ENCODE measurements at regions not wholly inside any gene's neighbourhood (a gene's known extent, or its start where the extent isn't known, plus 50 kb on each side); places are given as distances from the start of the nearest gene placed in this dataset.

DNA sequence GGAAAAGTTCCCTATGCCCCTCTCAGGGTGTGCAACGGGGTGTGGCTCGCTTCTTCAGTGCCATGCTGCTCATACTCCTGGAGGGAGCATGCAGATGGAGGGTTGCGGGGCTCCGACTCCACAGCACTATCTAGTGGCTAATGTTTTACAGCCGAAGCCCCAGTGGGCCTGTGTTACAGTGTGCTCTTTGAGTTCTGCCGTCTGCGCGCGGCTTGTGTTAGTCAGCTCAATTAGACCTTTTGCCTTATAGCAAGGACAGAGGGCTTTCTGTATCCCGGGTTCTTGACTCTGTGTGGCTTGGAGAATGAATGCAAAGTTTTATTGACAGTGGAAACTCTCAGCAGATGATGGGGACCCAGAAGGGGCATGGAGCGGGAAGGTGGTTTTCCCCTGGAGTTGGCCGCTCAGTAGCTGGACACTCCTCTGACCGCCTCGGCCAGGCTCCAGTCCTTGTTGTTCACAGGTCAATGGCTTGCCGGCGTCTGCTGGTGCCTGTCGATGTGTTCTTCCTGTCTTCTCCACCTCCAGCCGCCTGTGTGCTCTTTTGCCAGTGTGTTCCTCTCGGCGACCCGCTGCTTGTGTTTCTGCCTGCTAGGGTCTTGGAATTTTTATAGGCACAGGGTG lies 383.4 kb downstream of the LMO7 start:
- TF ChIP-seq, protein P1, sequence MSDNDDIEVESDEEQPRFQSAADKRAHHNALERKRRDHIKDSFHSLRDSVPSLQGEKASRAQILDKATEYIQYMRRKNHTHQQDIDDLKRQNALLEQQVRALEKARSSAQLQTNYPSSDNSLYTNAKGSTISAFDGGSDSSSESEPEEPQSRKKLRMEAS (IDR thresholded peaks at IDR 0.05; ENCODE audit: low read depth, low read length): no peak
- TF ChIP-seq, protein P2, sequence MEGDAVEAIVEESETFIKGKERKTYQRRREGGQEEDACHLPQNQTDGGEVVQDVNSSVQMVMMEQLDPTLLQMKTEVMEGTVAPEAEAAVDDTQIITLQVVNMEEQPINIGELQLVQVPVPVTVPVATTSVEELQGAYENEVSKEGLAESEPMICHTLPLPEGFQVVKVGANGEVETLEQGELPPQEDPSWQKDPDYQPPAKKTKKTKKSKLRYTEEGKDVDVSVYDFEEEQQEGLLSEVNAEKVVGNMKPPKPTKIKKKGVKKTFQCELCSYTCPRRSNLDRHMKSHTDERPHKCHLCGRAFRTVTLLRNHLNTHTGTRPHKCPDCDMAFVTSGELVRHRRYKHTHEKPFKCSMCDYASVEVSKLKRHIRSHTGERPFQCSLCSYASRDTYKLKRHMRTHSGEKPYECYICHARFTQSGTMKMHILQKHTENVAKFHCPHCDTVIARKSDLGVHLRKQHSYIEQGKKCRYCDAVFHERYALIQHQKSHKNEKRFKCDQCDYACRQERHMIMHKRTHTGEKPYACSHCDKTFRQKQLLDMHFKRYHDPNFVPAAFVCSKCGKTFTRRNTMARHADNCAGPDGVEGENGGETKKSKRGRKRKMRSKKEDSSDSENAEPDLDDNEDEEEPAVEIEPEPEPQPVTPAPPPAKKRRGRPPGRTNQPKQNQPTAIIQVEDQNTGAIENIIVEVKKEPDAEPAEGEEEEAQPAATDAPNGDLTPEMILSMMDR (IDR thresholded peaks at IDR 0.05; ENCODE audit: low read depth, low read length): peak; percentile 24
- H3K4me3 ChIP-seq (ENCODE audit: low read depth, low read length): no peak overlapping the region
- DNase-seq (ENCODE audit: low read depth): peak; percentile 31

DNA sequence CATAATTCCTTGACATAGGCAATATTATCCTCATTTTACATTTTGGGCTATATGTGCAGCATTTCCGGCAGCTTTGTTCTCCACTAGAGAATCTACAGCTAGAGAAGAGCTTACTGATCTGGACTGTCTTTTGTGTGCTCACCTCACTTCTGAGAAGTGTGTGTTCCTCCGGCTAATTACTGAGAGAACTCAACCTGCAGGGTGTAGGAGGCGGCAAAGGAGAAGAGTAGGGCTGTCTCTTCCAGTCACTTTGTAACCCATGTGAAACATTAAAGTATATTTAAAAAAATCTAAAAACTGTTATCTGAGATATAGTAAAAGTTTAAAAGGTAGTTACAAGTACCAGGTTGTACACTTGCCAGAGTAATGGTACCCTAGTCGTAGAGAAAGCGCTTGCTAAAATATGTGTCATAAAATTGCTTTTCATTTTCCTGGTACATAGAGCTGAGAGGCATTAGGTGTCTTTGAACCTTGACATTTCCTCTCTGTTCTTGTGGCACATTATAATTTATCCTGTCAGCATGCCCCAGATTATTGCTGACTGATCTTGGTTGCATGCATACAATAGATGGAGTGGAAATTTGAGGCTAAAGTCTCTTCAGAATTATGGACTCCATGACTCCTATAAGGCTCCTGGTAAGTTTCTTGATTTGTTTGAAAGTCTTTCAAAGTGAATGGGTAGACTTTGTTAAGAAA lies 381.9 kb downstream of the LMO7 start:
- no peak overlapping the region for H3K4me3 ChIP-seq (ENCODE audit: low read depth, low read length)
- TF ChIP-seq, protein P2 (IDR thresholded peaks at IDR 0.05; ENCODE audit: low read depth, low read length): no peak
- TF ChIP-seq, protein P1 (IDR thresholded peaks at IDR 0.05; ENCODE audit: low read depth, low read length): no peak
- TF ChIP-seq MYC (IDR thresholded peaks at IDR 0.05; ENCODE audit: low read depth, low read length) (no peak), POLR2A (IDR thresholded peaks at IDR 0.05; ENCODE audit: extremely low read depth, insufficient read length) (no peak)
- DNase-seq (ENCODE audit: low read depth): no peak

GRCh38 chr13:76016799-76017400 lies 380.8 kb downstream of the LMO7 start:
- peak; percentile 41 for DNase-seq (ENCODE audit: low read depth)
- H3K4me3 ChIP-seq (ENCODE audit: low read depth, low read length): no peak overlapping the region
- no peak for TF ChIP-seq POLR2A (IDR thresholded peaks at IDR 0.05; ENCODE audit: extremely low read depth, insufficient read length)
- TF ChIP-seq, protein P2 (IDR thresholded peaks at IDR 0.05; ENCODE audit: low read depth, low read length): peak; percentile 59

DNA sequence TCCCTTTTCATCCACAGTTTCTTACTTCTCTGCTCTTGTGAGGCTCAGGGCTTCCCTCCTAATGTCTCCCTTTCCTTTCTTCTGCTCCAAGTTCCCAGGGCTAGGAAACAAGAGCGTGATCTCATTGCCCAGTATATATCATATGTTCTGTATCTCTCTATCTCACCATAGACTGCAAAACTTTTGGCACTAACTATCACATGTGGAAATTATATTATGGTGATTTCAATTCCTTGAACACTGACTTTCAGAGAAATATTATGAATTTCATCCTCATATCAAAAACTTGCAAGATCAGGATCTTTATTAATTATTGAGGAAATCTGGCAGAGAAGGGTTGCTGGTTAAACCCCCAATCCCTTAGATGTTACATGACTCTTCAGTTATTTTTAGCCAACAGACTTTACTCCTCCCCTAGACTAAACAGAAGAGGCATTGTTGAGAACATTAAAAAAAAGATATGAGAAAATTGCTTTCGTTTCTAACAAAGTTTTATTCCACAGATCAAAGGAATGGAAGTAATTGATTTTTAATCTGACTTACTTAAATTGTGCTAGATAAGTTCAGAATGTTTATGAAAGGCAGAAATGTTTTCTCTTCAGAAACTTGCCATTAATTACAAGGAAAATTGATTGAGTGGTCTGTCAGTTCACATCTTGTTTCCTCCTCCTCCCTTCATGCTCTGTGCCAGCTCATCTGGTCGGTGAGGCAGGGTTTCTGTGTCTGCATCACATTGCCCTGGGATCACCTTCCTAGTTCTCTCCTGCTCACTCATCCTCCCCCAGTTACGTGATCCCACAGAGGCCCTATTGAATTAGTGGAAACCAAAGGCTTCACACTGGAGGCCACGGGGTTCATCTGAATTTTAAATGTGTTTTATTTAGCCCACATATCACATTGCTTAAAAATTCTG lies 378.5 kb downstream of the LMO7 start:
- DNase-seq (ENCODE audit: low read depth): no peak
- TF ChIP-seq MYC (IDR thresholded peaks at IDR 0.05; ENCODE audit: low read depth, low read length): no peak
- TF ChIP-seq POLR2A (IDR thresholded peaks at IDR 0.05; ENCODE audit: extremely low read depth, insufficient read length): no peak
- TF ChIP-seq, protein P1 (IDR thresholded peaks at IDR 0.05; ENCODE audit: low read depth, low read length): no peak
- TF ChIP-seq, protein P2 (IDR thresholded peaks at IDR 0.05; ENCODE audit: low read depth, low read length): no peak

GRCh38 chr13:76012091-76012721 lies 376.1 kb downstream of the LMO7 start:
- no peak for DNase-seq (ENCODE audit: low read depth)
- no peak overlapping the region for H3K4me3 ChIP-seq (ENCODE audit: low read depth, low read length)
- TF ChIP-seq, protein P2 (IDR thresholded peaks at IDR 0.05; ENCODE audit: low read depth, low read length): no peak
- TF ChIP-seq MYC (IDR thresholded peaks at IDR 0.05; ENCODE audit: low read depth, low read length) (no peak), POLR2A (IDR thresholded peaks at IDR 0.05; ENCODE audit: extremely low read depth, insufficient read length) (no peak)
- TF ChIP-seq, protein P1 (IDR thresholded peaks at IDR 0.05; ENCODE audit: low read depth, low read length): no peak

More for the DNA sequence above, 378.5 kb downstream of the LMO7 start:
- no peak overlapping the region for H3K4me3 ChIP-seq (ENCODE audit: low read depth, low read length)
